HG02943 (cell line): ENCODE measurements at regions not wholly inside any gene's neighbourhood (a gene's known extent, or its start where the extent isn't known, plus 50 kb on each side); places are given as distances from the start of the nearest gene placed in this dataset.
"Not testable (repeated sequence)": the region's sequence is repeated elsewhere in the genome, so short reads cannot be mapped to it uniquely, and the experiment has no call there.

ENCODE experiments used
- ATAC-seq: cut with Tn5 transposase; IDR thresholded peaks from one replicate; pipeline ENCODE4 v1.9.1; 2021; ENCODE audit warnings: mild to moderate bottlenecking, low read depth, moderate library complexity; ENCODE audit not compliant: unreplicated experiment

- no peak for ATAC-seq
Measured at GRCh38 chr11:127805771-127806170, 781.6 kb downstream of the ETS1 start.

- ATAC-seq, result no peak
Measured at GRCh38 chr11:127804747-127805400, 782.5 kb downstream of the ETS1 start.

GRCh38 chr11:127803755-127804154, 783.6 kb downstream of the ETS1 start:
- no peak for ATAC-seq

- ATAC-seq, result no peak
Measured at GRCh38 chr11:127800989-127801688, 786.2 kb downstream of the ETS1 start.

GRCh38 chr11:127795326-127795725, 792.0 kb downstream of the ETS1 start:
- ATAC-seq, result no peak

- ATAC-seq, result no peak
Measured at GRCh38 chr11:127791844-127792243, 791.3 kb upstream of the KIRREL3 start.

GRCh38 chr11:127790592-127790991, 790.0 kb upstream of the KIRREL3 start:
- ATAC-seq, result no peak

GRCh38 chr11:127789927-127790326, 789.4 kb upstream of the KIRREL3 start:
- no peak for ATAC-seq

GRCh38 chr11:127772938-127773337, 772.4 kb upstream of the KIRREL3 start:
- ATAC-seq, result not testable (repeated sequence)

- ATAC-seq, result not testable (repeated sequence)
Measured at GRCh38 chr11:127768931-127769330, 768.4 kb upstream of the KIRREL3 start.

GRCh38 chr11:127766734-127767133, 766.2 kb upstream of the KIRREL3 start:
- ATAC-seq, result no peak

GRCh38 chr11:127738771-127739286, 738.3 kb upstream of the KIRREL3 start:
- ATAC-seq, result no peak

- no peak for ATAC-seq
Measured at GRCh38 chr11:127737499-127737898, 736.9 kb upstream of the KIRREL3 start.

GRCh38 chr11:127733552-127733951, 733.0 kb upstream of the KIRREL3 start:
- no peak for ATAC-seq

- ATAC-seq, result no peak
Measured at GRCh38 chr11:127726367-127726766, 725.8 kb upstream of the KIRREL3 start.

GRCh38 chr11:127723714-127724113, 723.1 kb upstream of the KIRREL3 start:
- no peak for ATAC-seq

- no peak for ATAC-seq
Measured at GRCh38 chr11:127713226-127713625, 712.7 kb upstream of the KIRREL3 start.

GRCh38 chr11:127711748-127712147, 711.2 kb upstream of the KIRREL3 start:
- ATAC-seq, result no peak

- ATAC-seq, result no peak
Measured at GRCh38 chr11:127710831-127711230, 710.3 kb upstream of the KIRREL3 start.

- no peak for ATAC-seq
Measured at GRCh38 chr11:127709960-127710359, 709.4 kb upstream of the KIRREL3 start.

GRCh38 chr11:127693686-127694085, 693.1 kb upstream of the KIRREL3 start:
- no peak for ATAC-seq

- no peak for ATAC-seq
Measured at GRCh38 chr11:127683321-127683720, 682.8 kb upstream of the KIRREL3 start.
